Germinal center (tissue), 1 donor: ENCODE measurements at regions not wholly inside any gene's neighbourhood (a gene's known extent, or its start where the extent isn't known, plus 50 kb on each side); places are given as distances from the start of the nearest gene placed in this dataset.
"Not testable (repeated sequence)": the region's sequence is repeated elsewhere in the genome, so short reads cannot be mapped to it uniquely, and the experiment has no call there.

Experiments used
- DNase-seq: peaks from one replicate; pipeline ENCODE4 v3.0.0; 2012; ENCODE audit warnings: mixed read lengths, low spot score

- no peak for DNase-seq
These were observed 1406.5 kb upstream of the ACO1 start for GRCh38 chr9:30977965-30978364.

- DNase-seq, result no peak
These were observed 1402.1 kb upstream of the ACO1 start for GRCh38 chr9:30982301-30982700.

DNA sequence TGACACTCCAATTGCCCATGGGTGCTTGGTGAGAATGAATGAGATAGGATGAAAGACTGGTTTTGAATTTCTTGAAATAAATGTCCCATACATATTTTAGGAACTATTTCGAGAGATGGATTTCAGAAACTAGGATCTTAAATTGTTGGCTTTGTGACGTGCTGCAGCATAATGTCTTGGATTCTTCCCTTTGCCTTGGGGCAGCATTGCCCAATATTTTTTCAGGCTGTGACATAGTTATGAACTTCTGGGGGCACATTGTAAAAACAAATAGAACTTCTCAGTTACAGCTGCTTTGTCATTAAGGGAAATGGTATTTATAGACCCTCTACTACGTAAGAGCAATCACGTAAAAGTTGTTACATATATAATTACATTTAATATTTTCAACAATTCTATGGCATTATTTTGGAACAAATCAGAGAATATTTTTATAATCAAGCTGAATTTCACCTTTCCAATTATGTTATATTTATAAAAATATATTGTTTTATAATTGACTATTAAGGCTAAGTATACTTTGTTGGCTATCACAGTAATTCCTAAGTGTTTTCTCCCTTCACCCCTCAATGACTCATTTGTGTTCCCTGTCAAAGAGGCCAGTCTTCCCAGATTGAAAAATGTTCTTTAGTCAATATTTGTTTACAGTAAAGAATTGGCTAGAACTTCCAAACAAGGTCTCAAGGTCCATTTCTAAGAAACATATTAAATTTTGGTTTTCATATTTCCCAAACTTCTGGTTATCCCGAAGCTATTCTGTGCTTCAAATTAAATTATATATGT lies 1388.3 kb upstream of the ACO1 start:
- DNase-seq, result no peak

- no peak for DNase-seq
These were observed 1387.7 kb upstream of the ACO1 start for GRCh38 chr9:30996761-30997160.

GRCh38 chr9:30997291-30997690 lies 1387.2 kb upstream of the ACO1 start:
- DNase-seq, result no peak

DNA sequence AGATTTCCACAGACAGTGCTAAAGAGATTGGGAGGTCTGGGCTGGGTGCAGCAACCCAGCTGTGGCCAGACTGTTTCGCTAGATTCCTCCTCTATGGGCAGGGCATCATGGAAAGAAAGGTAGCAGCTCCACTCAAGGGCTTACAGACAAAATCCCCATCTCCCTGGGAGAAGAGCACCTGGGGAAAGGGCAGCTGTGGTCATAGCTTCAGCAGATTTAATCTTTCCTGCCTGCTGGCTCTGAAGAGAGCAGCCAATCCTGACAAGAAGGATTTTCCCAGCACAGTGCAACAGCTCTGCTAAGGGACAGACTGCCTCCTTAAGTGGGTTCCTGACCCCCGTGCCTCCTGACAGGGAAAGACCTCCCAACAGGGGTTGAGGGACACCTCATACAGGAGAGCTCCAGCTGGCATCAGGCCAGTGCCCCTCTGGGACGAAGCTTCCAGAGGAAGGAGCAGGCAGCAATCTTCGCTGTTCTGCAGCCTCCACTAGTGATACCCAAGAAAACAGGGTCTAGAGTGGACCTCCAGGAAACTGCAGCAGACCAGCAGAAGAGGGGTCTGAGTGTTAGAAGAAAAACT lies 1379.3 kb upstream of the ACO1 start:
- no peak for DNase-seq

- no peak for DNase-seq
These were observed 1371.1 kb upstream of the ACO1 start for GRCh38 chr9:31013371-31013770.

GRCh38 chr9:31023847-31024246 lies 1360.6 kb upstream of the ACO1 start:
- no peak for DNase-seq

- no peak for DNase-seq
These were observed 1356.8 kb upstream of the ACO1 start for GRCh38 chr9:31027678-31028077.

DNA sequence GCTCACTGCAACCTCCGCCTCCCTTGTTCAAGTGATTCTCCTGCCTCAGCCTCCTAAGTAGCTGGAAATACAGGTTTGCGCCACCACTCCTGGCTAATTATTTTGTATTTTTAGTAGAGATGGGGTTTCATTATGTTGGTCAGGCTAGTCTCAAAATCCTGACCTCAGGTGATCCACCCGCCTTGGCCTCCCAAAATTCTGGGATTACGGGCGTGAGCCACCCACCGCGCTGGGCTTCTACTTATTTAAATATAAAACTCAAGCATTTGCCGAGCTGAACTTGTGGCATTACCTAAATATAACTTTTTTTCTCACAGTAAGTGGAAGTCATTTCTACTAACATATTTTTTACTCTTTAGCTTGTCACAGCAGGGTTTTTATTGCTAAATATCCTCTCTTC lies 1356.3 kb upstream of the ACO1 start:
- no peak for DNase-seq

GRCh38 chr9:31030741-31031202 lies 1353.7 kb upstream of the ACO1 start:
- DNase-seq, result no peak

- no peak for DNase-seq
These were observed 1352.2 kb upstream of the ACO1 start for GRCh38 chr9:31032206-31032605.

GRCh38 chr9:31034311-31034710 lies 1350.1 kb upstream of the ACO1 start:
- DNase-seq, result no peak

DNA sequence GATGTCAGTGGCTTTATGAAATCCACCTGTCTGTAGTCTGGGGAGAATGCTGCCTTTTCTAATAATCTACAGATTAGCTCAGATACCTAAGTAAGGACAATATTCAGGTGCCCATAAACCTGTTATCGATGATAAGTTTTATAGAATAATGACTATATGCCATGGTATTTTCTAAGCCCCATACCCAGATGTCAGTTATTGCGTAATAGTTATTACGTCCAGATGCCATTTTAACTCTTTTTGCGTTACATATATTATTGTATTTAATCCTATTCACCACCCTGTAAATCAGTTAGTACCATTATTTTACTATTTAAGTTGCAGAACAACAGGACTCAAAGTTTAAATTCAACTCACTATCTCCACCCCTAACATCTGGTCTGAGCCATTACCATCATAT lies 1343.9 kb upstream of the ACO1 start:
- DNase-seq, result no peak

GRCh38 chr9:31045810-31046209 lies 1338.6 kb upstream of the ACO1 start:
- DNase-seq, result no peak

GRCh38 chr9:31061592-31061991 lies 1322.9 kb upstream of the ACO1 start:
- not testable (repeated sequence) for DNase-seq

- DNase-seq, result no peak
These were observed 1318.8 kb upstream of the ACO1 start for GRCh38 chr9:31065691-31066090.

- no peak for DNase-seq
These were observed 1317.0 kb upstream of the ACO1 start for GRCh38 chr9:31067418-31067817.

GRCh38 chr9:31071606-31072286 lies 1312.7 kb upstream of the ACO1 start:
- no peak for DNase-seq

DNA sequence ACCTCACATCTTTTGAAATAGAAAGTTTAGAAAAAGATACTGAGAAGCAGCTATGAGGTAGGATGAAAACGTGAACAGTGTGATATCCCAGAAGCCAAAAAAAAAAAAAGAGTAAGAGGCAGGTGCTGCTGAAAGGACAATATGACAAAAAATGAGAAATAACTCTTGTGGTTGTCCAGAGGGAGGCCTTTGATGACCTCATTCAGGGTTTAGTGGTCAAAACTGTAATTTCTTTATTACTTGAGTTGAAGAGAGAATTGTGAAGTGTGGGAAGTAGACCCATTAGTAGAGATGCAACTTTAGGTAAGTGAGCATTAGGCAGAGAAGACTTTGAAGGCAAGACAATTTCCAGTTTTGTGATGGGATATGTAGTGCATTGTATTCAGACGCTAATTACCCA lies 1306.3 kb upstream of the ACO1 start:
- no peak for DNase-seq

DNA sequence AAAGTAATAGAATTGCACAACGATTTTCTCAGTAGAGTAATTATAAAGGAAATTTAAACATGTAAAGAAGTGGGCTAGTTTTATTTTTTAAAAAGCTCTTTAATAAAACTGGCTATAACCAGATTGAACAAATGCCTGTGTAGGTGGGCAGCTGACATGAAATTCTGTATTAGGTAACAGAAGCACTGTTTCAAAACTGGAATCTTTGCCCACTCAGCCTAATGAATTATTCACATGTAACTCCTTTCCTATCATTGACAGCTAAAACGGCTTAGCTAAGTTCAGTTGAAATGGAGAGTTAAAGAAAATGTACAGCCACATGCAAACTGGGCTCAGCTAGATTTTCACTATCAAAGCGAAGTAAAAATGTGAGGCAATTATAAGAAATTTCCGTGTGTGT lies 1300.1 kb upstream of the ACO1 start:
- no peak for DNase-seq

- DNase-seq, result no peak
These were observed 1294.8 kb upstream of the ACO1 start for GRCh38 chr9:31089549-31090221.

DNA sequence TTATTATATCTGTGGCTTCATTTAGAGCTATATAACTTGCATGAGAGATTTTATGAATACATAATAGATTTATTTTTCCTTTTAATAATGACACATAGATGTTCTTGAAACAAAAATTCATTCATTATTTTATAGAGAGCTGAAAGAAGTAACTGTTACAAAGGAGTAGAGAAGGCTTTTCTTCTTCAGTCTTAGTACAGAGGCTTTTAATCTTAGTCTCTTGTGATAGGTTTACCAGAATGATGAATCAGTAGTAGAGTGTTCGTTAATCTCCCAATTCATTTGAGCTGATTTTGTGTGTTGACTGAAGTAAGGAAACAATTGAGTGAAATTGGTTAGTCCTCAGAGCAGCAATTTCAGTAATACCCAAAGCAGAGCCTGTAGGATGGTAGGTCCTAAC lies 1284.1 kb upstream of the ACO1 start:
- DNase-seq, result no peak
